Peyer's patch (tissue), 4 donors: ENCODE measurements at regions not wholly inside any gene's neighbourhood (a gene's known extent, or its start where the extent isn't known, plus 50 kb on each side); places are given as distances from the start of the nearest gene placed in this dataset.

Experiments used
- DNase-seq, 3 donors: peaks; one replicate each; pipeline ENCODE4 v3.0.0-alpha.2; 2017 to 2019
- H3K27ac ChIP-seq, 4 donors: fragments of 200-600 bp; sonication (generic); one replicate each; pipeline ENCODE4 v1.5.1; 2016 to 2019
- H3K27me3 ChIP-seq, 2 donors: fragments of 200-600 bp; sonication (generic); one replicate each; pipeline ENCODE4 v1.5.1; 2019
- H3K36me3 ChIP-seq, 3 donors: fragments of 200-600 bp; sonication (generic); one replicate each; pipeline ENCODE4 v1.5.1; 2016 to 2019
- H3K4me1 ChIP-seq, 4 donors: fragments of 200-600 bp; sonication (generic); one replicate each; pipeline ENCODE4 v1.5.1; 2016 to 2019
- H3K4me3 ChIP-seq, 4 donors: fragments of 200-600 bp; sonication (generic); 1 replicate in 3 of 4; 2 replicates in 1 of 4; pipeline ENCODE4 v1.5.1; 2016 to 2019; ENCODE audit warnings: mild to moderate bottlenecking in 1 of 4
- H3K9me3 ChIP-seq, 4 donors: fragments of 200-600 bp; sonication (generic); one replicate each; pipeline ENCODE4 v1.5.1; 2016 to 2019; ENCODE audit warnings: mild to moderate bottlenecking in 1 of 4
- POLR2A ChIP-seq, 2 donors: fragments of 450-650 bp; IDR thresholded peaks; one replicate each; pipeline ENCODE4 v1.5.1; 2017; ENCODE audit warnings: antibody characterized with exemption in 2 of 2, mild to moderate bottlenecking in 2 of 2, moderate library complexity in 2 of 2
- TF ChIP-seq, protein P1 (sequence below), 6 experiments: fragments of 450-650 bp in 4 of 6; fragments of 200-600 bp in 2 of 6; sonication (generic) in 1 of 6; IDR thresholded peaks; one replicate each; pipeline ENCODE4 v1.5.1; 2017 to 2019; ENCODE audit warnings: antibody characterized with exemption in 6 of 6, mild to moderate bottlenecking in 3 of 6, moderate library complexity in 1 of 6

DNA sequence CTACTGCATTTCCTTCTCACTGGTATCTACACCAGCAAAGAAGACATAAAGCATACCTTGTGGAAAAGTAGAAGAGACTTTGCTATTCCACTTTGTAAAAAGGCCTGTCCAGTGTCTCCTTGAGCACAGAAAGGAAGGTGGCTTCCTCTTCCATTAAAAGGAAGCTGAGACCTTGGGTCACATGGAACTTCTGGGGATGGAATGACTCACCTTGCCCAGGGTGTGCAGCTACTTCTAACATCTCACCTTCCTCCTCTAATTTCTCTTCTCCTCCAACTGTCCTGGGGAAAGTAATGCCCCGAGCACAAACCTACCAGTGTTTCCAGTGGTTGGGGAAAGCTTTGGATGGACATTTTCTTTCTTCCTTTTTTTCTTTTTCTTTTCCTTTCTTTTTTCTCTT is 848.8 kb upstream of the MAP3K7 start:
- H3K4me3 ChIP-seq, result no peak overlapping the region
- H3K27ac ChIP-seq, result no peak overlapping the region

DNA sequence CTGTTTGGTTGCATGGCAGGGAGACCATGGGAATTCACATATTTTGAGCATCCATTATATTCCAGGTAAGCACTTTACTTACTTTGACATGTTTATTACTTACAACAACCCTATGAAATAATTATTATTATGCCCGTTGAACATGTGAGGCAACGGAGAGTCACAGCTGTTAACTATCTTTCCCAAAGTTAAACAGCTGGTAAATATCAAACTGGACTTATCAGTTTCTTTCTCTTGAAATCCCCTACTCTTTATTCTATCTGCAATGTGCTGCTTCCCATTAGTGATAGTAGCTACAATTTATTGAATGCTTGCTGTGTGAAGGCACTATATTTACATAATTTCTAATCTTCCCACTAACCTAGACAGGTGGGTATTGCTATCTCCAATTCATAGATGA is 847.7 kb upstream of the MAP3K7 start:
- Histone ChIP-seq H3K4me1 (no peaks in the 10 kb centered on the region), H3K27ac (no peak overlapping the region), H3K27me3 (no peaks in the 10 kb centered on the region), H3K9me3 (no peaks in the 10 kb centered on the region), H3K4me3 (no peak overlapping the region), H3K36me3 (no peaks in the 10 kb centered on the region)
- no peak for TF ChIP-seq POLR2A (IDR thresholded peaks at IDR 0.05)
- TF ChIP-seq, protein P1, sequence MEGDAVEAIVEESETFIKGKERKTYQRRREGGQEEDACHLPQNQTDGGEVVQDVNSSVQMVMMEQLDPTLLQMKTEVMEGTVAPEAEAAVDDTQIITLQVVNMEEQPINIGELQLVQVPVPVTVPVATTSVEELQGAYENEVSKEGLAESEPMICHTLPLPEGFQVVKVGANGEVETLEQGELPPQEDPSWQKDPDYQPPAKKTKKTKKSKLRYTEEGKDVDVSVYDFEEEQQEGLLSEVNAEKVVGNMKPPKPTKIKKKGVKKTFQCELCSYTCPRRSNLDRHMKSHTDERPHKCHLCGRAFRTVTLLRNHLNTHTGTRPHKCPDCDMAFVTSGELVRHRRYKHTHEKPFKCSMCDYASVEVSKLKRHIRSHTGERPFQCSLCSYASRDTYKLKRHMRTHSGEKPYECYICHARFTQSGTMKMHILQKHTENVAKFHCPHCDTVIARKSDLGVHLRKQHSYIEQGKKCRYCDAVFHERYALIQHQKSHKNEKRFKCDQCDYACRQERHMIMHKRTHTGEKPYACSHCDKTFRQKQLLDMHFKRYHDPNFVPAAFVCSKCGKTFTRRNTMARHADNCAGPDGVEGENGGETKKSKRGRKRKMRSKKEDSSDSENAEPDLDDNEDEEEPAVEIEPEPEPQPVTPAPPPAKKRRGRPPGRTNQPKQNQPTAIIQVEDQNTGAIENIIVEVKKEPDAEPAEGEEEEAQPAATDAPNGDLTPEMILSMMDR (IDR thresholded peaks at IDR 0.05), result no peak
- no peak for DNase-seq

More for the DNA sequence above, 848.8 kb upstream of the MAP3K7 start:
- no peaks in the 10 kb centered on the region for H3K9me3 ChIP-seq
- no peaks in the 10 kb centered on the region for H3K27me3 ChIP-seq
- H3K4me1 ChIP-seq, result no peaks in the 10 kb centered on the region
- H3K36me3 ChIP-seq, result no peaks in the 10 kb centered on the region
- DNase-seq, result no peak
- TF ChIP-seq, protein P1 (IDR thresholded peaks at IDR 0.05), result no peak
- TF ChIP-seq POLR2A (IDR thresholded peaks at IDR 0.05), result no peak

DNA sequence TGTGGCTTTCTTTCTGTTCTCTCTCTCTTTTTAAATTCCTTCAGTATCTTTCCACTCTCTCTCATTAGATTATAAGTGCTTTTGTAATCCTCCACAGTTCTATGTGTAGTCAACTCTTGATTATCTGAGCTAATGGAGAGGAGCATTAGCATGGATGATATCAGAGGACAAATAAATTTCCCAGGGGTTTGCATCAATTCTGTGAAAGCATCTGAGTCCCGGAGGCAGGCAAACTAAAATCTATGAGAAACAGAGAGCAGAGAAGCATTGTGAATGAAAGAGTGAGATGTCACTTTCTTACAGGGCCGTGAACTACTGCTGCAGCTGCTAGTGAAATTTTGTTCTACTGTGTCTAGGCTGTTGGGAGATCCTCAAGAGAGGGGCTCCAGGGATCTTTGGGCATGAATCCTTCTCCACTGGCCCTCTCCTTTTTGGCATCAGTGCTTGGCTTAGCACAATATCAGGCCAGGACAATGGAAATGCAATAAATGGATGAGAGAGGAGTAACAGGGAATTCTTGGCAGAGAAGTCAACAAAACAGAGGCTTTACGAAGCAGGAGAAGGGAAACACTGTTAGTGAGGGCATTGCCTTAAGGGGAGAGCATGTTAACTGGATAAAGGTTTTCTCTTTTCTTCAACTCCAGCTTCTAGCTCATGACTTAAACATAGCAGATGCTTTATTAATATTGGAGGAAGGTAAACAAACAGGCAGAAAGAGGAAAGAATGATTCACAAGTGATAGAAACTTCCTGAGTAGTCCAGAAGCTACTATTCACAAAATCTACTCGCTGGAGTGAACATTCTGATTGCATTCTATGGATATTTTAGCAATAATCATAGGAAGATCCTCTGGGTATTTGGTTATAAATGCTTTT is 847.0 kb upstream of the MAP3K7 start:
- Histone ChIP-seq H3K9me3 (no peaks in the 10 kb centered on the region), H3K36me3 (no peaks in the 10 kb centered on the region), H3K4me3 (no peak overlapping the region), H3K27me3 (no peaks in the 10 kb centered on the region), H3K27ac (no peak overlapping the region), H3K4me1 (no peaks in the 10 kb centered on the region)
- DNase-seq, result no peak
- TF ChIP-seq, protein P1 (IDR thresholded peaks at IDR 0.05), result no peak
- no peak for TF ChIP-seq POLR2A (IDR thresholded peaks at IDR 0.05)

DNA sequence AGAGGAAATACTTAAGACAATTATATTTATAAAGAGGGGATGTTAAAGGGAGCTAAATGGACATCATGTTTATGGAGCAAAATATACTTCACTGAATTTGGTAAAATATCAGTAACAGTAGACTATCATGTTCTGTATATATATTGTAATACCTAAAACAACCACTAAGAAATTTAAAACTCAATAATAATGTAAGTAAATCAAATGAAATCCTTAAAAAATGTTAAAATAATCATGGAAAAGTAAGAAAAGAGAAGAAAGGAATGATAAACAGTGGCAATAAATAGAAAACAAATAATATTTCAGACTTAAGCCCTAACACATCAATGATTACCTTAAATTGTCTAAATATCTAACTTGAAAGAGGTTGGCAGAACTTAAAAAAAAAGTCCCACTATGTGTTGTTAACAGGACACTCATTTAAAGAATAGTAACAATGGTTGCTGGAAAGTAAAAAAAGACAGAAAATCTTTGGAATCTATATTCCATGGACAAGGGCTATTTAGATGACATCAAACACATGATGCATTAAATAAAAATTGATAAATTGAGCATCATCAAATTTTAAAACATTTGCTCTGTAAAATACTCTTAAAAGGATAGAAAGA is 842.2 kb upstream of the MAP3K7 start:
- Histone ChIP-seq H3K4me3 (no peak overlapping the region), H3K36me3 (no peaks in the 10 kb centered on the region), H3K27ac (no peak overlapping the region), H3K4me1 (no peaks in the 10 kb centered on the region), H3K9me3 (no peaks in the 10 kb centered on the region), H3K27me3 (no peaks in the 10 kb centered on the region)
- TF ChIP-seq, protein P1 (IDR thresholded peaks at IDR 0.05), result no peak
- no peak for TF ChIP-seq POLR2A (IDR thresholded peaks at IDR 0.05)
- DNase-seq, result no peak

DNA sequence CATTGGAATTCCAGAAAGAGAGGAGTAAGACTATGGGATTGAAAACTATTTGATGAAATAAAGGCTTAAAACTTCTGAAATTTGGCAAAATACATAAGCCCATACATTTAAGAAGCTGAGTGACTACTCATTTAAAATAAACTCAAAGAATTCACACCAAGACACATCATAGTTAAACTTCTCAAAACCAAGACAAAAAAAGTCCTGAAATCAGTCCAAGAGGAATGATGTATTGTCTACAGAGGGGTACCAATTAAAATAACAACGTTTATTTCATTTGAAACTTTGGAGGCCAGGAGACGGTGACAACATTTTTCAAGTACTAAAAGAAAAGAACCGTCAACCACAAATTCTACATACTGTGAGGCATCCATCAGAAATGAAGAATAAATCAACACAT is 841.4 kb upstream of the MAP3K7 start:
- no peak for DNase-seq
- no peaks in the 10 kb centered on the region for H3K27me3 ChIP-seq
- no peak overlapping the region for H3K27ac ChIP-seq
- no peaks in the 10 kb centered on the region for H3K9me3 ChIP-seq
- no peaks in the 10 kb centered on the region for H3K4me1 ChIP-seq
- no peak overlapping the region for H3K4me3 ChIP-seq
- no peak for TF ChIP-seq POLR2A (IDR thresholded peaks at IDR 0.05)
- TF ChIP-seq, protein P1 (IDR thresholded peaks at IDR 0.05), result no peak
- H3K36me3 ChIP-seq, result no peaks in the 10 kb centered on the region
